ENCODE measurements at regions not wholly inside any gene's neighbourhood (a gene's known extent, or its start where the extent isn't known, plus 50 kb on each side); places are given as distances from the start of the nearest gene placed in this dataset.

DNA sequence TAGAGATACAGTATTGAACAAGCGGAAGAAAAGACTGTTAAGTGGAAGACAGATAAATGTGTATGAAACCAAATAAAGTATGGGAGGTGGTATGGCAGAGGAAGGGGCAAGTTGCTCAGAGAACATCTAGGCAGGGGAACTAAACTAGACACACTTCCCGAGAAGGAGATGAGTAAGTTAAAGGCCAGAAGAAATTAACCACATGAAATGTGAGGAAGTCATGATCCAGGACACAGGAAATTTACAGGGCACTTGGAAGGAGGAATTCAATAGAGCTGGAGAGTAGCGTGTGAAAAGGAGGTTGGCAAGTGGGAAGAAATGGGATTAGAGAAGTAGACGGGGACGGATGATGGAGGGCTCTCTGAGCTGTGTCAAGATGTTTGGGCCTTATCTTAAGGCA, 208.8 kb downstream of the COG6 start:
- ChIA-PET CTCF (no interaction called here), POLR2A (no interaction called here)
- intact Hi-C loops (cut with DNase I, micrococcal nuclease): no loop called here
- Histone ChIP-seq H3K27me3 (ENCODE audit: control insufficient read depth in 1 of 2, insufficient read depth in 2 of 2, low read length in 2 of 2) (no peaks in the 10 kb centered on the region), H3K4me1 (ENCODE audit: insufficient read depth, low read length) (no peaks in the 10 kb centered on the region), H3K36me3 (ENCODE audit: insufficient read depth, low read length) (no peaks in the 10 kb centered on the region), H3K4me3 (ENCODE audit: low read length) (no peak overlapping the region), H3K27ac (ENCODE audit: low read depth in 1 of 2, low read length in 2 of 2) (no peak overlapping the region), H3K9me3 (ENCODE audit: control insufficient read depth in 1 of 2, insufficient read depth in 1 of 2, low read length in 2 of 2) (no peaks in the 10 kb centered on the region)
- no peaks in the 10 kb centered on the region for H3K4me1 Mint-ChIP-seq (ENCODE audit: low read depth)
- H3K4me3 Mint-ChIP-seq: no peak overlapping the region
- no peaks in the 10 kb centered on the region for H3K9me3 Mint-ChIP-seq
- no peak for DNase-seq
- TF ChIP-seq, protein P1, sequence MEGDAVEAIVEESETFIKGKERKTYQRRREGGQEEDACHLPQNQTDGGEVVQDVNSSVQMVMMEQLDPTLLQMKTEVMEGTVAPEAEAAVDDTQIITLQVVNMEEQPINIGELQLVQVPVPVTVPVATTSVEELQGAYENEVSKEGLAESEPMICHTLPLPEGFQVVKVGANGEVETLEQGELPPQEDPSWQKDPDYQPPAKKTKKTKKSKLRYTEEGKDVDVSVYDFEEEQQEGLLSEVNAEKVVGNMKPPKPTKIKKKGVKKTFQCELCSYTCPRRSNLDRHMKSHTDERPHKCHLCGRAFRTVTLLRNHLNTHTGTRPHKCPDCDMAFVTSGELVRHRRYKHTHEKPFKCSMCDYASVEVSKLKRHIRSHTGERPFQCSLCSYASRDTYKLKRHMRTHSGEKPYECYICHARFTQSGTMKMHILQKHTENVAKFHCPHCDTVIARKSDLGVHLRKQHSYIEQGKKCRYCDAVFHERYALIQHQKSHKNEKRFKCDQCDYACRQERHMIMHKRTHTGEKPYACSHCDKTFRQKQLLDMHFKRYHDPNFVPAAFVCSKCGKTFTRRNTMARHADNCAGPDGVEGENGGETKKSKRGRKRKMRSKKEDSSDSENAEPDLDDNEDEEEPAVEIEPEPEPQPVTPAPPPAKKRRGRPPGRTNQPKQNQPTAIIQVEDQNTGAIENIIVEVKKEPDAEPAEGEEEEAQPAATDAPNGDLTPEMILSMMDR (IDR thresholded peaks at IDR 0.05): no peak
- no peaks in the 10 kb centered on the region for H3K27me3 Mint-ChIP-seq
- no peak for ATAC-seq (ENCODE audit: poor library complexity)
- H3K36me3 Mint-ChIP-seq (ENCODE audit: low read depth): no peaks in the 10 kb centered on the region
- H3K27ac Mint-ChIP-seq: no peak overlapping the region

DNA sequence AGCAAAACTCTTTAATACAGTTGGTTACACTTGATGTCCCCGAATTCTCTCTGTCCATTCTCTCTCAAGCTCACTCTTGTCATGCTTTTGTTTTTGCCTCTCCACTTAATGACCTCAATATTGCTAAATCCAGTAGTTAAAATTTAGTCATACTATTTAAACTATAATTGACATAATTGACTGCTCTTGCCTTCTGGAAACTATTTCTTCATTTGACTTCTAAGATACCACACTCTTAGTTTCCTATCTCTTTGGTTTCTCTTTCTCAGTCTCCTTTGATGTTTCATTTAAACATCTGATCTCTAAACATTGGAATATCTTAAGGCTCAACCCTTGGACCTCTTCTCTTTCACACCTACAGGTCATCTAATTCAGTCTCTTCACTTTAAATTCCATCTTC, 211.3 kb downstream of the COG6 start:
- CTCF ChIA-PET: no interaction called here
- DNase-seq: no peak
- H3K4me3 Mint-ChIP-seq: no peak overlapping the region

DNA sequence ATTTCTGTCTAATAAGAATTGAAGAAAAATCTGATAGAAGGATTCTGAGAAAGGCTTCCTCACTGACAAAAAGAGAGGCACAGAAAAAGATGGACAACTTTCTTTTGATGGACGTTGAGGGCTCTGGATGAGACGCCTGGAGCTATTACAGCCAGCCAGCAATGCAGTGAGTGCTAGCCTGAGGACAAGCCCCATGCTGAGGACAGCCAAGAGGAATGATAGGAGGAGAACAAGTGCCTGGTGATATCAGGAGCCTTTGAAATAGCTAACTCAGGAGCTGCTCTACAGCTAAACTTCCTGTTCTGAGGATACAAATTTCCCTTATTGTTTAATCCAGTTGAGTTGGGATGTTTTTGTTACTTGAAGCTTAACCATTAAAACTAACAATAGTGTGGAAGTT, 212.3 kb downstream of the COG6 start:
- CTCF ChIA-PET: no interaction called here
- H3K36me3 Mint-ChIP-seq (ENCODE audit: low read depth): no peaks in the 10 kb centered on the region

More for the DNA sequence above, 211.3 kb downstream of the COG6 start:
- Mint-ChIP-seq H3K27ac (no peak overlapping the region), H3K9me3 (no peaks in the 10 kb centered on the region), H3K36me3 (ENCODE audit: low read depth) (no peaks in the 10 kb centered on the region), H3K4me1 (ENCODE audit: low read depth) (no peaks in the 10 kb centered on the region), H3K27me3 (no peaks in the 10 kb centered on the region)
- TF ChIP-seq, protein P1 (IDR thresholded peaks at IDR 0.05): no peak
- Histone ChIP-seq H3K4me3 (ENCODE audit: low read length) (no peak overlapping the region), H3K27ac (ENCODE audit: low read depth in 1 of 2, low read length in 2 of 2) (no peak overlapping the region), H3K27me3 (ENCODE audit: control insufficient read depth in 1 of 2, insufficient read depth in 2 of 2, low read length in 2 of 2) (no peaks in the 10 kb centered on the region), H3K9me3 (ENCODE audit: control insufficient read depth in 1 of 2, insufficient read depth in 1 of 2, low read length in 2 of 2) (no peaks in the 10 kb centered on the region), H3K4me1 (ENCODE audit: insufficient read depth, low read length) (no peaks in the 10 kb centered on the region), H3K36me3 (ENCODE audit: insufficient read depth, low read length) (no peaks in the 10 kb centered on the region)
- intact Hi-C loops (cut with DNase I, micrococcal nuclease): no loop called here
- no peak for ATAC-seq (ENCODE audit: poor library complexity)
- POLR2A ChIA-PET: no interaction called here

More for the DNA sequence above, 212.3 kb downstream of the COG6 start:
- POLR2A ChIA-PET: no interaction called here
- no peak overlapping the region for H3K4me3 ChIP-seq (ENCODE audit: low read length)
- H3K9me3 ChIP-seq (ENCODE audit: control insufficient read depth in 1 of 2, insufficient read depth in 1 of 2, low read length in 2 of 2): no peaks in the 10 kb centered on the region
- no peaks in the 10 kb centered on the region for H3K27me3 Mint-ChIP-seq
- no peak overlapping the region for H3K27ac Mint-ChIP-seq
- no peaks in the 10 kb centered on the region for H3K4me1 ChIP-seq (ENCODE audit: insufficient read depth, low read length)
- no peak for ATAC-seq (ENCODE audit: poor library complexity)
- no peaks in the 10 kb centered on the region for H3K4me1 Mint-ChIP-seq (ENCODE audit: low read depth)
- H3K27ac ChIP-seq (ENCODE audit: low read depth in 1 of 2, low read length in 2 of 2): no peak overlapping the region
- no peaks in the 10 kb centered on the region for H3K9me3 Mint-ChIP-seq
- TF ChIP-seq, protein P1 (IDR thresholded peaks at IDR 0.05): no peak
- no peaks in the 10 kb centered on the region for H3K36me3 ChIP-seq (ENCODE audit: insufficient read depth, low read length)
- intact Hi-C loops (cut with DNase I, micrococcal nuclease): no loop called here
- H3K27me3 ChIP-seq (ENCODE audit: control insufficient read depth in 1 of 2, insufficient read depth in 2 of 2, low read length in 2 of 2): no peaks in the 10 kb centered on the region
- no peak overlapping the region for H3K4me3 Mint-ChIP-seq
- DNase-seq: no peak
